ENCODE measurements at regions not wholly inside any gene's neighbourhood (a gene's known extent, or its start where the extent isn't known, plus 50 kb on each side); places are given as distances from the start of the nearest gene placed in this dataset.
"Not testable (repeated sequence)": the region's sequence is repeated elsewhere in the genome, so short reads cannot be mapped to it uniquely, and the experiment has no call there.

DNA sequence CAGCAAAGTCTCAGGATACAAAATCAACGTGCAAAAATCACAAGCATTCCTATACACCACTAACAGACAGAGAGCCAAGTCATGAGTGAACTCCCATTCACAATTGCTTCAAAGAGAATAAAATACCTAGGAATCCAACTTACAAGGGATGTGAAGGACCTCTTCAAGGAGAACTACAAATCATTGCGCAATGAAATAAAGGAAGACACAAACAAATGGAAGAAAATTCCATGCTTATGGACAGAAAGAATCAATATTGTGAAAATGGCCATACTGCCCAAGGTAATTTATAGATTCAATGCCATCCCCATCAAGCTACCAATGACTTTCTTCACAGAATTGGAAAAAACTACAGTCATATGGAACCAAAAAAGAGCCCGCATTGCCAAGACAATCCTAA is 179.8 kb upstream of the ANXA10 start:
- not testable (repeated sequence) for TF ChIP-seq BHLHE40 (IDR thresholded peaks at IDR 0.05; ENCODE audit: borderline replicate concordance); ARNT (IDR thresholded peaks at IDR 0.05); SUZ12 (IDR thresholded peaks at IDR 0.05); FOXA1 (IDR thresholded peaks at IDR 0.05); HDGF (IDR thresholded peaks at IDR 0.05; ENCODE audit: borderline replicate concordance); CTBP1 (IDR thresholded peaks at IDR 0.05; ENCODE audit: borderline replicate concordance); FOXM1 (IDR thresholded peaks at IDR 0.05; ENCODE audit: borderline replicate concordance); TARDBP (IDR thresholded peaks at IDR 0.05); FOXK2 (IDR thresholded peaks at IDR 0.05); ZNF384 (IDR thresholded peaks at IDR 0.05); ELF4 (IDR thresholded peaks at IDR 0.05)
- TF ChIP-seq, protein P1, sequence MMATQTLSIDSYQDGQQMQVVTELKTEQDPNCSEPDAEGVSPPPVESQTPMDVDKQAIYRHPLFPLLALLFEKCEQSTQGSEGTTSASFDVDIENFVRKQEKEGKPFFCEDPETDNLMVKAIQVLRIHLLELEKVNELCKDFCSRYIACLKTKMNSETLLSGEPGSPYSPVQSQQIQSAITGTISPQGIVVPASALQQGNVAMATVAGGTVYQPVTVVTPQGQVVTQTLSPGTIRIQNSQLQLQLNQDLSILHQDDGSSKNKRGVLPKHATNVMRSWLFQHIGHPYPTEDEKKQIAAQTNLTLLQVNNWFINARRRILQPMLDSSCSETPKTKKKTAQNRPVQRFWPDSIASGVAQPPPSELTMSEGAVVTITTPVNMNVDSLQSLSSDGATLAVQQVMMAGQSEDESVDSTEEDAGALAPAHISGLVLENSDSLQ (IDR thresholded peaks at IDR 0.05), result not testable (repeated sequence)
